ENCODE measurements at regions not wholly inside any gene's neighbourhood (a gene's known extent, or its start where the extent isn't known, plus 50 kb on each side); places are given as distances from the start of the nearest gene placed in this dataset.

- TF ChIP-seq POLR2A (IDR thresholded peaks at IDR 0.05) (no peak), CTCF (IDR thresholded peaks at IDR 0.05) (no peak)
- Histone ChIP-seq H3K36me3 (replicated peaks in 1 of 2; ENCODE audit: insufficient read depth in 1 of 2, low read depth in 2 of 2) (no peaks in the 10 kb centered on the region), H3K4me1 (no peaks in the 10 kb centered on the region), H3K9me3 (peaks cover 0 to 9% (median 0%) of the 10 kb centered on the region in 3 donors), H3K4me3 (no peak overlapping the region), H3K27me3 (no peaks in the 10 kb centered on the region), H3K27ac (no peak overlapping the region)
- 62 to 68% methylated on average over 4 of the region's 4 CpGs for WGBS, 2 donors
- DNase-seq, result no peak
- intact Hi-C loops (cut with DNase I), result no loop called here
- ATAC-seq, result no peak
Observed at GRCh38 chr6:5871296-5871695, 135.4 kb downstream of the NRN1 start.

- no peaks in the 10 kb centered on the region for H3K36me3 ChIP-seq (replicated peaks in 1 of 2; ENCODE audit: insufficient read depth in 1 of 2, low read depth in 2 of 2)
- 74 to 85% methylated on average over 4 of the region's 4 CpGs for WGBS, 2 donors
- DNase-seq, result no peak
- no peak overlapping the region for H3K4me3 ChIP-seq
- no peak overlapping the region for H3K27ac ChIP-seq
- H3K27me3 ChIP-seq, result no peaks in the 10 kb centered on the region
- peaks cover 0 to 9% (median 0%) of the 10 kb centered on the region in 3 donors for H3K9me3 ChIP-seq
- H3K4me1 ChIP-seq, result no peaks in the 10 kb centered on the region
- intact Hi-C loops (cut with DNase I), result no loop called here
- no peak for TF ChIP-seq CTCF (IDR thresholded peaks at IDR 0.05)
- no peak for TF ChIP-seq POLR2A (IDR thresholded peaks at IDR 0.05)
- ATAC-seq, result no peak
Observed at GRCh38 chr6:5869676-5870075, 137.0 kb downstream of the NRN1 start.

- intact Hi-C loops (cut with DNase I), result no loop called here
- H3K27ac ChIP-seq, result no peak overlapping the region
- no peak overlapping the region for H3K4me3 ChIP-seq
- H3K4me1 ChIP-seq, result no peaks in the 10 kb centered on the region
- ATAC-seq (no peak), DNase-seq (no peak)
- peaks cover 0 to 9% (median 0%) of the 10 kb centered on the region in 3 donors for H3K9me3 ChIP-seq
- no peaks in the 10 kb centered on the region for H3K27me3 ChIP-seq
- no peak for TF ChIP-seq CTCF (IDR thresholded peaks at IDR 0.05)
- TF ChIP-seq POLR2A (IDR thresholded peaks at IDR 0.05), result no peak
- no peaks in the 10 kb centered on the region for H3K36me3 ChIP-seq (replicated peaks in 1 of 2; ENCODE audit: insufficient read depth in 1 of 2, low read depth in 2 of 2)
Observed at GRCh38 chr6:5869261-5869660, 137.5 kb downstream of the NRN1 start.

GRCh38 chr6:5866547-5867051, 140.1 kb downstream of the NRN1 start:
- no peaks in the 10 kb centered on the region for H3K36me3 ChIP-seq (replicated peaks in 1 of 2; ENCODE audit: insufficient read depth in 1 of 2, low read depth in 2 of 2)
- ATAC-seq (peak; percentile 69), DNase-seq (no peak)
- no peak overlapping the region for H3K4me3 ChIP-seq
- no peak for TF ChIP-seq CTCF (IDR thresholded peaks at IDR 0.05)
- TF ChIP-seq POLR2A (IDR thresholded peaks at IDR 0.05), result no peak
- H3K4me1 ChIP-seq, result no peaks in the 10 kb centered on the region
- no peak overlapping the region for H3K27ac ChIP-seq
- peaks cover 0 to 3% (median 0%) of the 10 kb centered on the region in 3 donors for H3K9me3 ChIP-seq
- 17 to 20% methylated on average over 4 of the region's 4 CpGs for WGBS, 2 donors
- intact Hi-C loops (cut with DNase I), result no loop called here
- H3K27me3 ChIP-seq, result no peaks in the 10 kb centered on the region

- H3K4me3 ChIP-seq, result no peak overlapping the region
- intact Hi-C loops (cut with DNase I), result no loop called here
- ATAC-seq, result no peak
- H3K27me3 ChIP-seq, result no peaks in the 10 kb centered on the region
- H3K27ac ChIP-seq, result no peak overlapping the region
- H3K36me3 ChIP-seq (replicated peaks in 1 of 2; ENCODE audit: insufficient read depth in 1 of 2, low read depth in 2 of 2), result no peaks in the 10 kb centered on the region
- WGBS, 2 donors, result 37 to 39% methylated on average over 3 of the region's 3 CpGs
- H3K9me3 ChIP-seq, result no peaks in the 10 kb centered on the region
- no peak for DNase-seq
- H3K4me1 ChIP-seq, result no peaks in the 10 kb centered on the region
- TF ChIP-seq POLR2A (IDR thresholded peaks at IDR 0.05), result no peak
Observed at GRCh38 chr6:5865506-5866031, 141.2 kb downstream of the NRN1 start.

Data from body of pancreas (tissue), 4 donors.